SK-N-SH (cell line): ENCODE measurements at regions not wholly inside any gene's neighbourhood (a gene's known extent, or its start where the extent isn't known, plus 50 kb on each side); places are given as distances from the start of the nearest gene placed in this dataset.
A peak's percentile ranks its signal among the peaks of the same experiment; 100 is the strongest.

Experiments used
- GATA2 ChIP-seq: sonication (generic); formaldehyde crosslinking; IDR thresholded peaks from 2 replicates; pipeline ENCODE4 v1.5.0; 2020; ENCODE audit warnings: mild to moderate bottlenecking, missing genetic modification reagents
- MXI1 ChIP-seq: IDR thresholded peaks from 2 replicates; pipeline ENCODE4 v1.6.1; 2012; ENCODE audit warnings: mild to moderate bottlenecking, low read depth, low read length, improper control_type of control experiment
- RCOR1 ChIP-seq: fragments of 150-350 bp; IDR thresholded peaks from 2 replicates; pipeline ENCODE4 v1.6.1; 2017; ENCODE audit warnings: antibody characterized with exemption, low read length
- SIN3A ChIP-seq: IDR thresholded peaks from 2 replicates; pipeline ENCODE4 v1.6.1; 2012; ENCODE audit warnings: low read depth, mild to moderate bottlenecking, low read length, moderate library complexity, borderline replicate concordance
- TAF1 ChIP-seq: IDR thresholded peaks from 2 replicates; pipeline ENCODE4 v1.6.1; 2012; ENCODE audit warnings: low read depth, mild to moderate bottlenecking, low read length, moderate library complexity, borderline replicate concordance
- USF2 ChIP-seq: fragments of 150-350 bp; IDR thresholded peaks from 2 replicates; pipeline ENCODE4 v1.6.1; 2017; ENCODE audit warnings: antibody characterized with exemption, low read length, low read depth, borderline replicate concordance
- YY1 ChIP-seq: IDR thresholded peaks from 2 replicates; pipeline ENCODE4 v1.4.0; 2012; ENCODE audit warnings: low read depth, mild to moderate bottlenecking
- TF ChIP-seq, protein P1 (sequence below): fragments of 200-600 bp; sonication (generic); IDR thresholded peaks from 2 replicates; pipeline ENCODE4 v1.6.1; 2017; ENCODE audit warnings: antibody characterized with exemption, mild to moderate bottlenecking, moderate library complexity
- TF ChIP-seq, protein P2 (sequence below): IDR thresholded peaks from 2 replicates; pipeline ENCODE4; 2012

- TF ChIP-seq TAF1 (no peak), GATA2 (no peak), RCOR1 (no peak), SIN3A (no peak), YY1 (no peak), MXI1 (no peak), USF2 (no peak)
- TF ChIP-seq, protein P1, sequence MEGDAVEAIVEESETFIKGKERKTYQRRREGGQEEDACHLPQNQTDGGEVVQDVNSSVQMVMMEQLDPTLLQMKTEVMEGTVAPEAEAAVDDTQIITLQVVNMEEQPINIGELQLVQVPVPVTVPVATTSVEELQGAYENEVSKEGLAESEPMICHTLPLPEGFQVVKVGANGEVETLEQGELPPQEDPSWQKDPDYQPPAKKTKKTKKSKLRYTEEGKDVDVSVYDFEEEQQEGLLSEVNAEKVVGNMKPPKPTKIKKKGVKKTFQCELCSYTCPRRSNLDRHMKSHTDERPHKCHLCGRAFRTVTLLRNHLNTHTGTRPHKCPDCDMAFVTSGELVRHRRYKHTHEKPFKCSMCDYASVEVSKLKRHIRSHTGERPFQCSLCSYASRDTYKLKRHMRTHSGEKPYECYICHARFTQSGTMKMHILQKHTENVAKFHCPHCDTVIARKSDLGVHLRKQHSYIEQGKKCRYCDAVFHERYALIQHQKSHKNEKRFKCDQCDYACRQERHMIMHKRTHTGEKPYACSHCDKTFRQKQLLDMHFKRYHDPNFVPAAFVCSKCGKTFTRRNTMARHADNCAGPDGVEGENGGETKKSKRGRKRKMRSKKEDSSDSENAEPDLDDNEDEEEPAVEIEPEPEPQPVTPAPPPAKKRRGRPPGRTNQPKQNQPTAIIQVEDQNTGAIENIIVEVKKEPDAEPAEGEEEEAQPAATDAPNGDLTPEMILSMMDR = peak; percentile 46
- TF ChIP-seq, protein P2, sequence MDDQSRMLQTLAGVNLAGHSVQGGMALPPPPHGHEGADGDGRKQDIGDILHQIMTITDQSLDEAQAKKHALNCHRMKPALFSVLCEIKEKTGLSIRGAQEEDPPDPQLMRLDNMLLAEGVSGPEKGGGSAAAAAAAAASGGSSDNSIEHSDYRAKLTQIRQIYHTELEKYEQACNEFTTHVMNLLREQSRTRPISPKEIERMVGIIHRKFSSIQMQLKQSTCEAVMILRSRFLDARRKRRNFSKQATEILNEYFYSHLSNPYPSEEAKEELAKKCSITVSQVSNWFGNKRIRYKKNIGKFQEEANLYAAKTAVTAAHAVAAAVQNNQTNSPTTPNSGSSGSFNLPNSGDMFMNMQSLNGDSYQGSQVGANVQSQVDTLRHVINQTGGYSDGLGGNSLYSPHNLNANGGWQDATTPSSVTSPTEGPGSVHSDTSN = no peak
Measured at GRCh38 chr9:13446938-13447842, 167.7 kb upstream of the MPDZ start.
